Retina (tissue), 1 donor: ENCODE measurements at regions not wholly inside any gene's neighbourhood (a gene's known extent, or its start where the extent isn't known, plus 50 kb on each side); places are given as distances from the start of the nearest gene placed in this dataset.

Experiments
- DNase-seq: peaks from one replicate; pipeline ENCODE4 v3.0.0-alpha.2; 2016

- DNase-seq, result no peak
Observed at GRCh38 chr5:167241436-167242067, 1049.9 kb upstream of the WWC1 start.

DNA sequence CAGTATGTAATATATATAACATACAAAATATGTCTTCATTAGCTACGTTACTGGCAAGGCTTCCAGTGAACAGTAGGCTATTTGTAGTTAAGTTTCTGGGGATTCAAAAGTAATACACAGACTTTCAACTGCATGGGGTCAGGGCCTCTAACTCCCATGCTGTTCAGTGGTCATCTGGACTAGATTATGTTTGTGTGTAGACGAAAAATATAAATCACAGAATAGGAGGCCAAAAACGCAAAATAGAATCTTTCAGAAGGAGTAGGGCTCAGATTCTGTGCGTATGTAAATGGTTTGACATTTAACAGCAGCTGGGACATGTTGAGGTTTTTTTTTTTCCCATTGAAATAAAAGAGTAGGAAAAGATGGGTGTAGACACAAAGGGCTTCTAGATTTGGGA is 1048.7 kb upstream of the WWC1 start:
- DNase-seq, result no peak

DNA sequence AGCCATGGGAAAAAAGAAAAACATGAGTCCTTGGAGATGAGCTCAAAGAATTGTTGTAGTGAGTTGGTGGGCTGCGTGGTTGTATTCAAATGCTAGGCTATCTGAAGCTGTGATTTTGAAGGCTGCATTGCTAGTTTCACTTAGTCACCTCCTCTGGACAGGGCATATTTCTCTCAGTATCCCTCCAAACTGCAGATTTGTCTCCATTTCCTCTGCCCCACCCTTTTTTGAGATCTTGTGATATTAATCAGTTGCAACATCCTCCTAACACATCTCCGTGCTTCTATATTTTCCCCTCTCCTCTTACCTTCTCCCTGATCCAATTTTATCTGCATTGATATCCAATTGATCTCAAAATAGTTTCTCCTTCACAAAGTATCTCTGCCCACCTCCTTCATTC is 1048.0 kb upstream of the WWC1 start:
- DNase-seq, result no peak

- peak; percentile 74 for DNase-seq
Observed at GRCh38 chr5:167244583-167244982, 1046.9 kb upstream of the WWC1 start.

DNA sequence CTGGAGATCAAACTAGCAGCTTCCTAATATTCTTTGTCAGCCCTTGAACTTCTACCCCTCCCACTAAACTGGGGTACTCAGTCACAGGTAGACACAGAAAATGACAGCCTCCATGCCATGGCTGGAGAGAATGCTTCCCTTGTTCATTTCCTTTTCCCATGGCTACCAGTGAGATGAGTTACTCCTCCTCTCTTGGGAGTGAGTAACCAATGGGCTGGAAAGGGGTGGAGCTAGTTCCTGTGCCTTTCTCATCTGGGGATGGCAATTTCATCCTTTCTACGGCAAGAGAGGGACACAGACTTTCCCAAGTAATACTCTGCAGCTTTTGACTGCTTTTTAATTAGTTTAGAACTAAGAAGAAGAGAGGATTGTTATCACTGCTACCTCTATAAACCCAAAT is 1045.6 kb upstream of the WWC1 start:
- no peak for DNase-seq

- DNase-seq, result no peak
Observed at GRCh38 chr5:167247816-167248215, 1043.6 kb upstream of the WWC1 start.

- DNase-seq, result no peak
Observed at GRCh38 chr5:167248257-167248656, 1043.2 kb upstream of the WWC1 start.

GRCh38 chr5:167250996-167251395 is 1040.4 kb upstream of the WWC1 start:
- DNase-seq, result no peak

- DNase-seq, result no peak
Observed at GRCh38 chr5:167254132-167254531, 1037.3 kb upstream of the WWC1 start.

GRCh38 chr5:167255926-167256325 is 1035.5 kb upstream of the WWC1 start:
- no peak for DNase-seq

- DNase-seq, result no peak
Observed at GRCh38 chr5:167259806-167260205, 1031.6 kb upstream of the WWC1 start.

DNA sequence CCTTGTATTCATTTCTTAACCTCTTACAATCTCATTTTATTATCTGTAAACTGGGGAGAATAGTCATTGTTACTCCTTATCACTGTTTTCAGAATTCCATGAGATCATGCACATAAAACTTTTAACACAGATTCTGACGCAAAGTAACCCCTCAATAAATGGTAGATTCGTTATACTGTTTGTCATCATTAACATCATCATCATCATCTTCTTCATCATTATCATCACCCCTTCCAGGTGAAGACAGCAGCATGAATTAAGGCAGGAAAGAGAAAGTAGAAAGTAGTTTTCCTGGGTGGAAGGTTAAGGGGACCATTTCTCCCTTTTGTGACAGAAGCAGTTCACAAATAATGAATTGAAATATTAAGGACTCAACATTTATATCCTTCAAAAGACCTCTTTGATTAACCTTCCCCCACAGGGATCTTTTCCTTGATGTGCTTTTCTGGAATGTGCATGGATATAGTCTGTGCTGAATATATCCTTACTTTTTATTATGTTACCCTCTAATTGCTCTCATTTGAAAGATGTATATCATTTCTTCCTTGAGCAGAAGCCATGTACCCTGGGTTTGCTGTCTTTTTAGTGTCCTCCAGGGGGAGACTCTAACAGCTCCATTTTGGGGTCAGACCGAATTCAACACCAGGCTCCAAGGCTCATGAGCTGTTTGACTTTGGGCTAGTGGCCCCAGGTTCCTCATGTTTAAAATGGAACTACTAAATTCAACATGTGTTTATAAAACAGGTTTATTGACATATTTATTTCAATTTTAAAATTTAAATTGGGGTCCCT is 1029.9 kb upstream of the WWC1 start:
- DNase-seq, result no peak

DNA sequence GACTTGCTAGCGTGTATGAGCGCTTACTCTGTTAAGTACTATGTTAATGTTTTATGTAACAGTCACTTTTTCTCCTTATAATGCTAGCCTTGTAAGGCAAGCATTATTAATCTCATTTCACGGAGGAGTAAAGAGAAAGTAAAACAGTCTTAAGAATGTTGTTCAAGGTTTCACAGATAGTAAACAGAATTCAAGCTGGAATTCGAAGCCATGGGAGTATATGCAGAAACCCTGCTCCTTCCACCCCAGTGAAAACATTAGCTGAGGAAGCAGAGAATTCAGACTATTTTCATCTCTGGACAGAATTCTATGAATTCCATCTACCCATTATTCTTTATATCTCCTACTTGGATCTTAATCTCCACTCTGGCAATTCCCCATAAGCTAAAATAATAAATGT is 1028.3 kb upstream of the WWC1 start:
- DNase-seq, result no peak

GRCh38 chr5:167264348-167264747 is 1027.1 kb upstream of the WWC1 start:
- no peak for DNase-seq

DNA sequence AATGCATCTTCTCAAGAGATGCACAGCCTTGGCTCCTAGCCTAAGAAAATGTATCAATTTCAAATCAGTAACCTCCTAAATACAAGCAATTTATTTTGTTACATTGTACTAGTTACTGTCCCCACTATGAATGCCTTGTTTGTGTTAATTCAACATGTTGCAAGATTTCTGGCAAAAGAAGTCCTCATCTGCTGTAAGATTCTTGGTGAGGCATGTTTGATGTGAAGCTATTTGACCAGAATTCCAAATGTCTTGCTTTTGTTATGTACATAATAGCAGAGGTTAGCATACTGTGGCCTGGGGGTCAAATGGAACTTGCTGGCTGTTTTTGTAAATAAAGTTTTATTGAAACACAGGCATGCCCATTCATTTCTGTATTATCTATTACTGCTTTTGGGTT is 1023.1 kb upstream of the WWC1 start:
- DNase-seq, result no peak

GRCh38 chr5:167269146-167269545 is 1022.3 kb upstream of the WWC1 start:
- DNase-seq, result no peak

DNA sequence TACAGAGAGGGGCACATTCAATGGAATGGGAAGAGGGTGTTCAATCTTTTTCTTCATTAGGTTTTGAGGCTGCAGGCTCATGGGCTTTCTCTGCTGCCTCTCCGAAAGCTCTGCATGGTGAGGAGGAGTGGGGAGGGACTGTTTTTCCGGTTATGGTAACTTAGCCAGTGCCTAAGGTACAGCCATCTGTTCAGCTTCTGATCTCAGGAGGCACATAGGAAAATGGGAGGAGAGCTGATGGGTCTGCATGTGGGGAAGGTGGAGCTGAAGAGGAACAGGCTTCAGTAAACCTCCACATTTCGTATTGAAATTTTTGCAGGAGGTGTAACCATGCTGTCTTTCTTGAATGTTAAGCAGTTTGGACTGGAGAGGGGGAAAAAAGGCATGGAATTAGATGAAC is 1020.4 kb upstream of the WWC1 start:
- DNase-seq, result no peak

GRCh38 chr5:167271511-167271910 is 1019.9 kb upstream of the WWC1 start:
- DNase-seq, result no peak

DNA sequence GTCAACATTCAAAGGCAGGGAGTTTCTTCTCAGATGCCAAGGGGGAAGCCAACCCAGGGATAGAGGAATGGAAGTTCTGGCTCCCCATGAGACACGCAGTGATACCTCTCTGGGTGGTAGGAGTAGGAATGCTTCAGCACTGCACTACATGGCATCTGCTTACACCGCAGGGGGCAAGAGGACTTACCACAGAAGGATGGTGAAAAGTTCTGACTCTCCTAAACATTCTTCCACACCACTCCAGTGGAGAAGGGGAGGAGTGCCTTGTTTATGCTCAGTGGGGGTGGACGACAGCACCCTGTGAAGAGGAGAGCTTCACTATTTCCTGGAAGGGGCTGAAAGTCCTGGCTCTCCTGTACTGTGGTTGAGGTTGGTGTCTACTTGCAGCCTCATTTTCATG is 1011.3 kb upstream of the WWC1 start:
- DNase-seq, result no peak

DNA sequence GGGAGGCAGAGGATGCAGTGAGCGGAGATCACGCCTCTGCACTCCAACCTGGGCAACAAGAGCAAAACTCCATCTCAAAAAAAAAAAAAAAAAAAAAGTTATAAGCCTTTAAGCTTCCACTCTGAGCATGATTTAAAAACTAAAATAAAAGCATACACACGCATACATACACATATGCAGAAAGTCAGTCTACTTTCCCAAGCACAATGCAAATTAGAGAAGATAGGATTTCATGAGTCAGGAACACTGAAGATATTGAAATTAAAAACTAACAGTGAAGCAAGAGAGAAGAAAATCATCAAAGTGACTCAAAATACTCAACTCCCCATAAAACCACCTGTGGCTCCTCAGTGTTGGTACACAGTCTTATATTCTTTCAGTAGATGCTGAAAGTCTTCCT is 1009.5 kb upstream of the WWC1 start:
- no peak for DNase-seq

- no peak for DNase-seq
Observed at GRCh38 chr5:167283691-167284090, 1007.8 kb upstream of the WWC1 start.

DNA sequence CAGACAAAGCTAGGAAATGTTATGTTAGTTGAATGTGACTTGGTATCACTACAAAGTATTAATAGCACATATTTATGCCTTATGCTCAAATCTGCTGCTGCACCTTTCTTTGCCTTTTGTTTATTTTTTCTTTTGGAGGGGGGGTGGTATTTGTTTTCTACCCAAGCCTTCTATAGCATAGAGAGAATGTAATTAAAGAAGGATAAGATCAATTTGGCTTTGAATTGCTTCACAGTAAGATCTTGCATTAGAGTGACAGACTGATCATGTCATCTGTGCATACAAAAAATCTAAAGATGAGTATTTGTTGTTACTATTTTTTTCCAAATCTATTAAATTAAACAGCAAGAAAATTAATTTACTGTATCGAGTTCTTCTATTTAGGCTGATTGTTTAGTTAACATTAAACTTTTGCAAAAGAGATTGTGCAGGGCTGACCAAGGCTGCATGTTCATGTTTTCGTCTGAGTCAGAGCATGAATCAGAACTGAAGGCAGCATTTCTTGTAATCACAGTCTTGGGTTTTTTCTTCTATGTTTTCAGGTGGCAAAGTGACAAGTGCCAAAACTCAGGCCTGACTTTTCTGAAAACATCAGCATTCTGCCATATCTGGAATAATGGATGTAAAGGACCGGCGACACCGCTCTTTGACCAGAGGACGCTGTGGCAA is 1007.1 kb upstream of the WWC1 start:
- no peak for DNase-seq

GRCh38 chr5:167285591-167285990 is 1005.9 kb upstream of the WWC1 start:
- no peak for DNase-seq

- DNase-seq, result no peak
Observed at GRCh38 chr5:167286891-167287290, 1004.6 kb upstream of the WWC1 start.
